ENCODE measurements at regions not wholly inside any gene's neighbourhood (a gene's known extent, or its start where the extent isn't known, plus 50 kb on each side); places are given as distances from the start of the nearest gene placed in this dataset.
"Not testable (repeated sequence)": the region's sequence is repeated elsewhere in the genome, so short reads cannot be mapped to it uniquely, and the experiment has no call there.

- H3K36me3 ChIP-seq (ENCODE audit: control insufficient read depth in 2 of 2, extremely low read depth in 1 of 2, insufficient read depth in 1 of 2, low read length in 1 of 2); H3K4me1 ChIP-seq (ENCODE audit: control insufficient read depth in 1 of 2, extremely low read depth in 1 of 2, insufficient read depth in 2 of 2, low read length in 2 of 2); POLR2A ChIA-PET; H3K4me3 ChIP-seq (ENCODE audit: control insufficient read depth in 1 of 2, extremely low read depth in 1 of 2, low read length in 1 of 2); ATAC-seq (replicated peaks in 1 of 4); H3K4me3 Mint-ChIP-seq; H3K27me3 ChIP-seq (replicated peaks in 1 of 2; ENCODE audit: control insufficient read depth in 2 of 2, extremely low read depth in 1 of 2, insufficient read depth in 2 of 2, low read length in 1 of 2); H3K9me3 Mint-ChIP-seq; H3K27me3 Mint-ChIP-seq; DNase-seq; H3K4me1 Mint-ChIP-seq; H3K36me3 Mint-ChIP-seq; H3K9me3 ChIP-seq; H3K27ac Mint-ChIP-seq; H3K27ac ChIP-seq (ENCODE audit: low read length): not testable (repeated sequence)
- WGBS (ENCODE audit: insufficient coverage): 100% methylated on average over 1 of the region's 2 CpGs
- CTCF ChIA-PET: interaction anchor here in 1 of 2 donors (0.6 kb wide), 1 partner anchor 486 kb away, joined by 3 read pairs; no protein-coding TSS in a partner anchor
These were observed 571.4 kb downstream of the TTLL7 start for GRCh38 chr1:83427566-83427965.

- H3K4me3 Mint-ChIP-seq; ATAC-seq (replicated peaks in 1 of 4): not testable (repeated sequence)
- H3K4me1 Mint-ChIP-seq: peaks cover 0 to 10% (median 10%) of the 10 kb centered on the region in 3 donors
These were observed 575.5 kb downstream of the TTLL7 start for GRCh38 chr1:83423382-83423781.

DNA sequence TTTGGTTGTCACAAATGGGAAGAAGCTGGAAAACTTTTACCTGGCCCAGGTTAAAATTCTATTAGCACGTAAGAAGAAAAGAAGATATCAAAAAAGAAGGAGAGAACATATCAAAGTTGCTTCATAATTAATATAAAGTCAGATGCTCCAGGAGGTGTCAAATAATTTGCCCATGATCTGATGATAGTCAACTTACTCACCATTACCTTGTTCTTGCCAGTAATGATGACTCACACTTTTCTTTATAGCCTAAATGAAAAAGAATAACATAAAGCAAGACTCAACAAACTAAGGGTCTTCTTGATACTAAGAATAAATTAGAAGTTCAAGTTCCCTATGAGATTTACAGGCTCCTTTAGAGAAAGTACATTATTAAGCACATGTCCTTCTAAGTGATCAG lies 580.4 kb downstream of the TTLL7 start:
- Mint-ChIP-seq H3K27me3 (no peaks in the 10 kb centered on the region), H3K27ac (no peak overlapping the region), H3K4me3 (no peak overlapping the region), H3K9me3 (peaks cover 0 to 3% (median 0%) of the 10 kb centered on the region in 3 donors), H3K4me1 (peaks cover 0 to 5% (median 0%) of the 10 kb centered on the region in 3 donors), H3K36me3 (no peaks in the 10 kb centered on the region)
- WGBS (ENCODE audit: insufficient coverage): no CpG with 5 or more reads among the region's 1 CpG
- ChIA-PET POLR2A (no interaction called here), CTCF (no interaction called here)
- DNase-seq (no peak), ATAC-seq (replicated peaks in 1 of 4) (no peak)
- H3K4me3 ChIP-seq (ENCODE audit: control insufficient read depth in 1 of 2, extremely low read depth in 1 of 2, low read length in 1 of 2): no peak overlapping the region
- H3K27ac ChIP-seq (ENCODE audit: low read length): no peak overlapping the region
- no peaks in the 10 kb centered on the region for H3K36me3 ChIP-seq (ENCODE audit: control insufficient read depth in 2 of 2, extremely low read depth in 1 of 2, insufficient read depth in 1 of 2, low read length in 1 of 2)
- H3K4me1 ChIP-seq (ENCODE audit: control insufficient read depth in 1 of 2, extremely low read depth in 1 of 2, insufficient read depth in 2 of 2, low read length in 2 of 2): no peaks in the 10 kb centered on the region
- H3K9me3 ChIP-seq: no peaks in the 10 kb centered on the region
- no peaks in the 10 kb centered on the region for H3K27me3 ChIP-seq (replicated peaks in 1 of 2; ENCODE audit: control insufficient read depth in 2 of 2, extremely low read depth in 1 of 2, insufficient read depth in 2 of 2, low read length in 1 of 2)

More at GRCh38 chr1:83423382-83423781, 575.5 kb downstream of the TTLL7 start:
- H3K27me3 ChIP-seq (replicated peaks in 1 of 2; ENCODE audit: control insufficient read depth in 2 of 2, extremely low read depth in 1 of 2, insufficient read depth in 2 of 2, low read length in 1 of 2); DNase-seq; H3K9me3 ChIP-seq; H3K27ac ChIP-seq (ENCODE audit: low read length); H3K9me3 Mint-ChIP-seq; H3K27me3 Mint-ChIP-seq; H3K4me3 ChIP-seq (ENCODE audit: control insufficient read depth in 1 of 2, extremely low read depth in 1 of 2, low read length in 1 of 2); H3K4me1 ChIP-seq (ENCODE audit: control insufficient read depth in 1 of 2, extremely low read depth in 1 of 2, insufficient read depth in 2 of 2, low read length in 2 of 2); H3K27ac Mint-ChIP-seq; CTCF ChIA-PET; H3K36me3 Mint-ChIP-seq; POLR2A ChIA-PET; H3K36me3 ChIP-seq (ENCODE audit: control insufficient read depth in 2 of 2, extremely low read depth in 1 of 2, insufficient read depth in 1 of 2, low read length in 1 of 2): not testable (repeated sequence)
- WGBS (ENCODE audit: insufficient coverage): 74% methylated on average over 3 of the region's 6 CpGs

DNA sequence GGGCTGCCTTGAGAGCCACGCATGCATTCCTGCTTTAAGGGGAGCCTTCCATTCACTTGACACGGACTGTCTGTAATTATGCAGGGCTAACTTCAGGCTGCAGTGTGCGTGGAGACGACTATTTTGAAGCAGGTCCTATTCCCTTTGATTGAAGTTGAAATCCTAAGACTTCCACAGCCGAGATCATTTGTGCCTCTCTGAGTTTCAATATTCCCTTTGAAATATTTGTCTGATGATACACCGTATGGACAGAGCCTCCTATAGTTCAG lies 585.2 kb downstream of the TTLL7 start:
- H3K36me3 ChIP-seq (ENCODE audit: control insufficient read depth in 2 of 2, extremely low read depth in 1 of 2, insufficient read depth in 1 of 2, low read length in 1 of 2); H3K4me1 Mint-ChIP-seq; H3K27ac Mint-ChIP-seq; H3K4me3 Mint-ChIP-seq; H3K27ac ChIP-seq (ENCODE audit: low read length); H3K9me3 ChIP-seq; POLR2A ChIA-PET; ATAC-seq (replicated peaks in 1 of 4); H3K9me3 Mint-ChIP-seq; DNase-seq; H3K36me3 Mint-ChIP-seq; H3K4me1 ChIP-seq (ENCODE audit: control insufficient read depth in 1 of 2, extremely low read depth in 1 of 2, insufficient read depth in 2 of 2, low read length in 2 of 2); H3K27me3 Mint-ChIP-seq; CTCF ChIA-PET; H3K4me3 ChIP-seq (ENCODE audit: control insufficient read depth in 1 of 2, extremely low read depth in 1 of 2, low read length in 1 of 2); H3K27me3 ChIP-seq (replicated peaks in 1 of 2; ENCODE audit: control insufficient read depth in 2 of 2, extremely low read depth in 1 of 2, insufficient read depth in 2 of 2, low read length in 1 of 2): not testable (repeated sequence)
- WGBS (ENCODE audit: insufficient coverage): no CpG with 5 or more reads among the region's 6 CpGs

DNA sequence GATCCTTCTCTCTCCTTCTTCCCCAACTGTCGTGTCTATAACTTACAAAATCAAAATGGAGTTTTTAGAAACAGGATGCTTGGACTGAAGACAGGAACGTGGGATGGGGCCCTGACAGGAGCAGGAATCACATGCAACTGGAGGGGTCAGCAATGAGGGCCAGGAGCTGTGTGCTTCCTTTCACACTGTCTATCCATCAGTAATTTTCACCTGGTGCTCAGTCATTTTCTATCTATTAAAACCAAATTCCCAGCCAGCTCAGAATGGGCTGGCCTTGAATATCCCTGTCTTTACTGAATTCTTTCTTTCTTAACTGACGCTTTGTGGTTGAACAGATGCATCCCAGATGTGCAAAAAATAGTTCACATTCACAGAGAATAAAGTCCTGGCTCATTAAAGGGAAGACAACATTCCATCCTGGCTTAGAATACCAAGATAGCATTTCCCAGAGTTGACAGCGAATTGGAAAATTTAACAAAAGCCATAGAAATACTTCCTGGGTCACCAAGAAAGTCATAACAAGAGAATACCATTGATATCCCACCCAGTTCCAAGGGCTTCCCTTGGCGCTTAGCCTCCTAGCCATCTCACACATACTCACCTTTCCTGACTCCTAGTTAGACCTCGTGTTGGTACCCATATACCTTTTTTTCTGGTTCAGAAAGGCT lies 588.1 kb downstream of the TTLL7 start:
- POLR2A ChIA-PET: not testable (repeated sequence)

DNA sequence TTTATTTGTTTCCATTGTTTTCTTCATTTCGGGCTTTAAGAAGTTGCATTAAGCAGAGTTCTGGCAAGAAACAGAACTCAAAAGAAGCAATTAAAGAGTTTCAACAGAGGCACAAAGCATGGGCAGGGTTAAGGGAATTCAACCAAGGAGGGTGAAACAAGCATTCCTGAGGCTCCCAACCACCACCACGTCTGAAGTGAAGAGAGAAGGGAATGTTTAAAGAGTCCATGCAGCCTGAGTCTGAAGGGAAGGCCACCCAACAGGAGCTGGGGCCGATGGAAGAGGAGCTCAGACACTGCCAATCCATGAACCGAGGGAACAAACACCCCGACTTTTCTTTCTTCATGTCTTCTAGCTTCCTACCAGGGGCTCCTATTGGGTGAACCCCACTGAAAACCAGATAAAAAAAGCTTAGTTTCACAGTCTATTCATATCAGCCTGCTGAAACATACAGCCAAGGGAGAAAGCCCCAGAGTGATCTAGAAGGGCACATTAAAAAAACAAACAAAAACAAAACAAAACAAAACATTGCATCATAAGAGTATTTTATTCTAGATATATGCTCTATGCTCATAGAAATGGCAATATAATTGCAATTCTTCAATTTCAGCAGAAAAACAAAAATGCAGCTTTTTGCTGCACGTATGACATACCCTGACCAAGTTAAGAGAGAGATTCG lies 592.1 kb downstream of the TTLL7 start:
- H3K4me3 ChIP-seq (ENCODE audit: control insufficient read depth in 1 of 2, extremely low read depth in 1 of 2, low read length in 1 of 2); H3K4me1 ChIP-seq (ENCODE audit: control insufficient read depth in 1 of 2, extremely low read depth in 1 of 2, insufficient read depth in 2 of 2, low read length in 2 of 2); POLR2A ChIA-PET; H3K4me3 Mint-ChIP-seq; H3K9me3 ChIP-seq; H3K9me3 Mint-ChIP-seq; DNase-seq; H3K27ac Mint-ChIP-seq; H3K27me3 ChIP-seq (replicated peaks in 1 of 2; ENCODE audit: control insufficient read depth in 2 of 2, extremely low read depth in 1 of 2, insufficient read depth in 2 of 2, low read length in 1 of 2); H3K36me3 ChIP-seq (ENCODE audit: control insufficient read depth in 2 of 2, extremely low read depth in 1 of 2, insufficient read depth in 1 of 2, low read length in 1 of 2); ATAC-seq (replicated peaks in 1 of 4); H3K27ac ChIP-seq (ENCODE audit: low read length); H3K27me3 Mint-ChIP-seq; CTCF ChIA-PET; H3K36me3 Mint-ChIP-seq: not testable (repeated sequence)
- peaks cover 13 to 14% (median 14%) of the 10 kb centered on the region in 3 donors for H3K4me1 Mint-ChIP-seq
- no CpG with 5 or more reads among the region's 7 CpGs for WGBS (ENCODE audit: insufficient coverage)

More for the DNA sequence above, 588.1 kb downstream of the TTLL7 start:
- H3K36me3 ChIP-seq (ENCODE audit: control insufficient read depth in 2 of 2, extremely low read depth in 1 of 2, insufficient read depth in 1 of 2, low read length in 1 of 2); H3K36me3 Mint-ChIP-seq; H3K4me1 Mint-ChIP-seq; H3K27ac ChIP-seq (ENCODE audit: low read length); H3K4me3 Mint-ChIP-seq; H3K27ac Mint-ChIP-seq; H3K4me3 ChIP-seq (ENCODE audit: control insufficient read depth in 1 of 2, extremely low read depth in 1 of 2, low read length in 1 of 2); H3K27me3 Mint-ChIP-seq; H3K27me3 ChIP-seq (replicated peaks in 1 of 2; ENCODE audit: control insufficient read depth in 2 of 2, extremely low read depth in 1 of 2, insufficient read depth in 2 of 2, low read length in 1 of 2); ATAC-seq (replicated peaks in 1 of 4); H3K9me3 ChIP-seq; CTCF ChIA-PET; H3K9me3 Mint-ChIP-seq; DNase-seq; H3K4me1 ChIP-seq (ENCODE audit: control insufficient read depth in 1 of 2, extremely low read depth in 1 of 2, insufficient read depth in 2 of 2, low read length in 2 of 2): not testable (repeated sequence)
- 40% methylated on average over 1 of the region's 6 CpGs for WGBS (ENCODE audit: insufficient coverage)

DNA sequence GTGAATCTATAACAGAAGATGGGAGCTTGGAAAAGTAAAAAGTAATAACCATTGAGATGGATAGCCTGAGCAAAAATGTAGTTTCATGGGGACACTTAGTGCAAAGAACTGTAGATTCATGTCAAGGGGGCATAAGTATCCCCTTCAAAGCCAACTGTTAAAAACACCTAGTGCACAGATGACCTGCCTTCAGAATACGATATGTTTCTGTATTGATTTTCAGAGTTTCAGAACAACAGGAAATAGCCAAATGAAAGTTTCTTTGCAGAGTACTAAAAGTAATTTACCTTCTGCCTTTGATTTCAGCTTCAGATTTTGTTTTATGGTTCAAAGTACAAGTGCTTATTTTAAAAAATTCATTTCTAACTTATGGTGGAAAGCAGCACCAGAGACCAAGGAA lies 593.1 kb downstream of the TTLL7 start:
- ATAC-seq (replicated peaks in 1 of 4); H3K27ac ChIP-seq (ENCODE audit: low read length); H3K4me1 ChIP-seq (ENCODE audit: control insufficient read depth in 1 of 2, extremely low read depth in 1 of 2, insufficient read depth in 2 of 2, low read length in 2 of 2); H3K9me3 Mint-ChIP-seq; H3K36me3 ChIP-seq (ENCODE audit: control insufficient read depth in 2 of 2, extremely low read depth in 1 of 2, insufficient read depth in 1 of 2, low read length in 1 of 2); CTCF ChIA-PET; POLR2A ChIA-PET; H3K9me3 ChIP-seq; H3K36me3 Mint-ChIP-seq; H3K4me3 Mint-ChIP-seq; H3K27me3 ChIP-seq (replicated peaks in 1 of 2; ENCODE audit: control insufficient read depth in 2 of 2, extremely low read depth in 1 of 2, insufficient read depth in 2 of 2, low read length in 1 of 2); H3K27me3 Mint-ChIP-seq; H3K4me3 ChIP-seq (ENCODE audit: control insufficient read depth in 1 of 2, extremely low read depth in 1 of 2, low read length in 1 of 2); DNase-seq: not testable (repeated sequence)
- no CpG with 5 or more reads among the region's 1 CpG for WGBS (ENCODE audit: insufficient coverage)
- Mint-ChIP-seq H3K4me1 (peaks cover 13 to 14% (median 14%) of the 10 kb centered on the region in 3 donors), H3K27ac (peak overlapping the region in 1 of 2 donors; percentile 18)

Measured in T-cell (primary cell).